PC-9 (cell line): ENCODE measurements at regions not wholly inside any gene's neighbourhood (a gene's known extent, or its start where the extent isn't known, plus 50 kb on each side); places are given as distances from the start of the nearest gene placed in this dataset.

Experiments
- CTCF ChIP-seq: fragments of 200-600 bp; sonication (generic); conservative IDR thresholded peaks from 2 replicates; pipeline ENCODE4 v1.6.1; 2017; ENCODE audit warnings: mixed run types, antibody characterized with exemption, mild to moderate bottlenecking, moderate library complexity
- EZH2 ChIP-seq: fragments of 200-600 bp; sonication (generic); IDR thresholded peaks from 2 replicates; pipeline ENCODE4 v1.8.0; 2017; ENCODE audit warnings: antibody characterized with exemption, low read depth

GRCh38 chr10:6748981-6749635, 169.0 kb upstream of the PRKCQ start:
- no peak for TF ChIP-seq CTCF
- TF ChIP-seq EZH2: no peak
